Right lobe of liver (tissue), 6 donors: ENCODE measurements at regions not wholly inside any gene's neighbourhood (a gene's known extent, or its start where the extent isn't known, plus 50 kb on each side); places are given as distances from the start of the nearest gene placed in this dataset.

ENCODE experiments used
- ATAC-seq, 4 donors: fragments of 200-7000 bp; cut with Tn5 transposase; one replicate each; pipeline ENCODE4 v1.9.1; 2020; ENCODE audit warnings: mild to moderate bottlenecking in 4 of 4, moderate library complexity in 4 of 4
- DNase-seq, 3 donors: peaks; one replicate each; pipeline ENCODE4 v3.0.0-alpha.2; 2020
- H3K27ac ChIP-seq, 3 donors: fragments of 200-600 bp; one replicate each; pipeline ENCODE4 v1.8.0; 2022
- H3K27me3 ChIP-seq, 2 donors: fragments of 200-600 bp; one replicate each; pipeline ENCODE4 v1.8.0; 2022
- H3K36me3 ChIP-seq, 4 donors: fragments of 200-600 bp; sonication (generic) in 1 of 4; one replicate each; pipeline versions ENCODE4 v1.5.1 to v1.8.0; 2017 to 2022; ENCODE audit warnings: control low read depth in 1 of 4
- H3K4me1 ChIP-seq, 4 donors: fragments of 200-600 bp; sonication (generic) in 1 of 4; one replicate each; pipeline versions ENCODE4 v1.5.1 to v1.8.0; 2017 to 2022; ENCODE audit warnings: control low read depth in 1 of 4
- H3K4me3 ChIP-seq, 3 donors: fragments of 200-600 bp; one replicate each; pipeline ENCODE4 v1.8.0; 2022
- H3K9me3 ChIP-seq, 4 donors: fragments of 200-600 bp; sonication (generic) in 1 of 4; one replicate each; pipeline versions ENCODE4 v1.5.1 to v1.8.0; 2017 to 2022; ENCODE audit warnings: control low read depth in 1 of 4
- CTCF ChIP-seq, 4 donors: fragments of 200-600 bp in 3 of 4; fragments of 450-650 bp in 1 of 4; IDR thresholded peaks; one replicate each; pipeline versions ENCODE4 v1.5.1 to v1.8.0; 2016 to 2022; ENCODE audit warnings: antibody characterized with exemption in 4 of 4, mild to moderate bottlenecking in 2 of 4
- POLR2A ChIP-seq: fragments of 450-650 bp; IDR thresholded peaks from one replicate; pipeline ENCODE4 v1.6.1; 2017; ENCODE audit warnings: antibody characterized with exemption, mild to moderate bottlenecking
- WGBS: methylation state at CpG from one replicate; pipeline ENCODE4 v1.1.6; 2018; ENCODE audit warnings: low coverage, low lambda C conversion rate; ENCODE audit not compliant: insufficient coverage; ENCODE audit errors: missing lambda C conversion rate; 5-methylcytosine and 5-hydroxymethylcytosine counted together
- intact Hi-C, 2 donors: fragments of 100-400 bp; cut with DNase I; formaldehyde crosslinking; loops; one replicate each; pipeline versions ENCODE4 v1.11.2 to v1.14.1; 2022
- donor health status: DM: no; HTN: yes; CAD: no.
- donor health status: DM: no; HTN: no; CAD: no.
- donor health status: DM: no; HTN: no; CAD: no.
- donor health status: DM: no; HTN: yes; CAD: no.
- donor health status: DM: no; HTN: yes; CAD: no.

DNA sequence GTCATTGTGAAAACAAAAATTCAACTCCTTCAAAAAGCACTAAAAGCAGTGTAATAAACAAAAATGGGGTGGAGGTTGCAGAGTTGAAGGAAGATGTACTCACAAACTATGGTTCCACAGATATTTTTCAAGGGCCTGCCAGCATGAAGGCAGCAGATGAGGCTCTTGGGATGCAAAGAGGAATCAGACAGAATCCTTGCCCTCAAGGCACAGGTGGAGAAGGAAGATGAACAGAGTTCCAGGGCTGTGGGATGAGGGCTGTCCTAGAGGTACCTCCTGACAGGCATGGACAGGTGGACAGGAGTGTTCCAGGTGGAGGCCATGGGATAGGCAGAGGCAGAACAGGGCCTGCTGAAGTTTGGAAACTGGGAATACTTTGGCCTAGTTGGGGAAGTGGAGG, 140.5 kb upstream of the ANKH start:
- Histone ChIP-seq H3K36me3 (no peaks in the 10 kb centered on the region), H3K27me3 (no peaks in the 10 kb centered on the region), H3K27ac (no peak overlapping the region), H3K4me1 (peaks cover 0 to 42% (median 17%) of the 10 kb centered on the region in 4 donors), H3K9me3 (no peaks in the 10 kb centered on the region), H3K4me3 (no peak overlapping the region)
- DNase-seq (no peak), ATAC-seq (no peak)
- intact Hi-C loops, result loop anchor here in 1 of 2 donors (10.0 kb wide), 1 partner anchor 307 kb away; no protein-coding TSS in a partner anchor
- TF ChIP-seq POLR2A, result no peak
- no peak for TF ChIP-seq CTCF (IDR thresholded peaks at IDR 0.05)

- peak overlapping the region in 2 of 3 donors; percentile 86 to 87 for H3K27ac ChIP-seq
- TF ChIP-seq POLR2A (no peak), CTCF (IDR thresholded peaks at IDR 0.05) (no peak)
- no peaks in the 10 kb centered on the region for H3K36me3 ChIP-seq
- H3K27me3 ChIP-seq, result no peaks in the 10 kb centered on the region
- 84% methylated on average over 4 of the region's 4 CpGs for WGBS
- no peak for DNase-seq
- peaks cover 0 to 42% (median 17%) of the 10 kb centered on the region in 4 donors for H3K4me1 ChIP-seq
- no peak for ATAC-seq
- intact Hi-C loops, result loop anchor here in 1 of 2 donors (10.0 kb wide), 1 partner anchor 306 kb away; no protein-coding TSS in a partner anchor
- no peaks in the 10 kb centered on the region for H3K9me3 ChIP-seq
- no peak overlapping the region for H3K4me3 ChIP-seq
Observed at GRCh38 chr5:15010936-15011335, 139.4 kb upstream of the ANKH start.

- WGBS, result 13% methylated on average over 3 of the region's 3 CpGs
- intact Hi-C loops, result no loop called here
- Histone ChIP-seq H3K9me3 (no peaks in the 10 kb centered on the region), H3K27ac (peak overlapping the region; percentile 82 to 87 (median 86)), H3K36me3 (no peaks in the 10 kb centered on the region), H3K27me3 (no peaks in the 10 kb centered on the region), H3K4me1 (peaks cover 0 to 33% (median 13%) of the 10 kb centered on the region in 4 donors), H3K4me3 (no peak overlapping the region)
- DNase-seq (peak in 1 of 3 donors; percentile 63), ATAC-seq (peak; percentile 76 to 81 (median 79))
- no peak for TF ChIP-seq CTCF (IDR thresholded peaks at IDR 0.05)
- no peak for TF ChIP-seq POLR2A
Observed at GRCh38 chr5:15009420-15009819, 137.8 kb upstream of the ANKH start.

- peaks cover 0 to 28% (median 11%) of the 10 kb centered on the region in 4 donors for H3K4me1 ChIP-seq
- 66% methylated on average over 5 of the region's 5 CpGs for WGBS
- DNase-seq, result no peak
- H3K36me3 ChIP-seq, result no peaks in the 10 kb centered on the region
- H3K9me3 ChIP-seq, result no peaks in the 10 kb centered on the region
- H3K27ac ChIP-seq, result peak overlapping the region; percentile 82 to 87 (median 86)
- no peaks in the 10 kb centered on the region for H3K27me3 ChIP-seq
- intact Hi-C loops, result no loop called here
- ATAC-seq, result peak in 1 of 4 donors; percentile 2
- H3K4me3 ChIP-seq, result no peak overlapping the region
- TF ChIP-seq POLR2A (no peak), CTCF (IDR thresholded peaks at IDR 0.05) (no peak)
Observed at GRCh38 chr5:15008921-15009320, 137.3 kb upstream of the ANKH start.

DNA sequence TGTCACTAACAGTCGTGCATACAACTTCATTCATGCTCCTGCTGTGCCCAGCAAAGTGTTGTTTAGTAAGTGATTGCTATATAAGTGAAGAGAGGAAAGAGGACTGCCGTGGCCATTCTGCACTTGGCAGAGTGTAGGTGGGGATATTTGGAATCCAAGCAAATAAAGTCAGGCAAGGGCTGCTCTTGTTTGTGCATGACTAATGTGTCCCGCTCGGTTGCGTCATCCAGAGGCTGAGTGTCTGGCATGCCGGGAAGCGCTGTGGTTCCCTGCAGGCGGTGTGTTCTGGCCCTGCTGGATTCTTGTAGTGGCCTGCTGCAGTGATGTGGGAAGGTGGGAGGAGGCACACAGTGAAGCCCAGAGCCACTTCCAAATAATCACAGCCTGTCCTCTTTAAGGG, 136.9 kb upstream of the ANKH start:
- peak overlapping the region; percentile 82 to 87 (median 86) for H3K27ac ChIP-seq
- no peaks in the 10 kb centered on the region for H3K27me3 ChIP-seq
- ATAC-seq (peak; percentile 92 to 97 (median 94)), DNase-seq (peak; percentile 92 to 96 (median 95))
- no peaks in the 10 kb centered on the region for H3K9me3 ChIP-seq
- WGBS, result 12% methylated on average over 6 of the region's 8 CpGs
- peaks cover 0 to 24% (median 10%) of the 10 kb centered on the region in 4 donors for H3K4me1 ChIP-seq
- no peak for TF ChIP-seq CTCF (IDR thresholded peaks at IDR 0.05)
- TF ChIP-seq POLR2A, result peak; percentile 81
- no peak overlapping the region for H3K4me3 ChIP-seq
- H3K36me3 ChIP-seq, result no peaks in the 10 kb centered on the region
- intact Hi-C loops, result no loop called here
